Ishikawa (cell line): ENCODE measurements at regions not wholly inside any gene's neighbourhood (a gene's known extent, or its start where the extent isn't known, plus 50 kb on each side); places are given as distances from the start of the nearest gene placed in this dataset.

Experiments used
- EGR1 ChIP-seq: IDR thresholded peaks from 2 replicates; pipeline ENCODE4 v1.6.1; 2012
- FOXM1 ChIP-seq: IDR thresholded peaks from 2 replicates; pipeline ENCODE4 v1.6.1; 2012; ENCODE audit warnings: low read depth, borderline replicate concordance
- RAD21 ChIP-seq: IDR thresholded peaks from 2 replicates; pipeline ENCODE4 v1.6.1; 2012; ENCODE audit warnings: low read depth
- TAF1 ChIP-seq: IDR thresholded peaks from 2 replicates; pipeline ENCODE4 v1.6.1; 2012; ENCODE audit warnings: low read depth, mild to moderate bottlenecking
- YY1 ChIP-seq: IDR thresholded peaks from 2 replicates; pipeline ENCODE4 v1.6.1; 2012; ENCODE audit warnings: low read depth
- TF ChIP-seq, protein P1 (sequence below): IDR thresholded peaks from 2 replicates; pipeline ENCODE4 v1.6.1; 2012
- TF ChIP-seq, protein P2 (sequence below): IDR thresholded peaks from 2 replicates; pipeline ENCODE4 v1.6.1; 2012
- TF ChIP-seq, protein P3 (sequence below): IDR thresholded peaks from 2 replicates; pipeline ENCODE4 v1.6.1; 2012; ENCODE audit warnings: low read depth, mild to moderate bottlenecking

DNA sequence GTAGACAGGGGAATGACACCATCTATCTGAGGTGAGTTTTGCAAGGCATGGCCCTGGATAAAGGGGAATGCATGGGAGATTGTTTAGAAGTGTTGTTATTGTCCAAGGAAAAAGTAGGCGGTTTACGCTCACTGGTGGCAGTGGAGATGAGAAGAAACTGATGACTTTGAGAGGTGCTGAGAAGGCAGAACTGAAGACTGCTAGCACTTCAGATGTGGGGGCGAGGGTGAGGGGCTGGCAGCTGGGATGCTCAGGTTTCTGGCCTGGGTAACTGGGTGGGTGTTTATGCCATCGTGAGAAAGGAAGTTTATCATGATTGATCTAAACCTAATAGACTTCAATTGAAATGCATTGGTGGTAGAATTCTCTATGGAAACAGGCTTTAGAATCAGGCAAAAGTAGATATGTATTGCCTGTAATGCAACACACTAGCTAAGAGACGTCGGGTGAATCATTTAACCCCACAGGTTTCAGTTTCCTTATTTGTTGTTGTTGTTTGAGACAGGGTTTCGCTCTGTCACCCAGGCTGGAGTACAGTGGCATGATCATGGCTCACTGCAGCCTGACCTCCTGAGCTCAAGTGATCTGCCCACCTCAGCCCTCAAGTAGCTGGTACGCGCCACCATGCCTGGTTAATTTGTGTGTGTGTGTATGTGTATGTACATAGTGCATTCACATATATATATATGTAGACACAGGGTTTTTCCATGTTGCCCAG is 123.5 kb downstream of the SLC24A2 start:
- TF ChIP-seq, protein P1, sequence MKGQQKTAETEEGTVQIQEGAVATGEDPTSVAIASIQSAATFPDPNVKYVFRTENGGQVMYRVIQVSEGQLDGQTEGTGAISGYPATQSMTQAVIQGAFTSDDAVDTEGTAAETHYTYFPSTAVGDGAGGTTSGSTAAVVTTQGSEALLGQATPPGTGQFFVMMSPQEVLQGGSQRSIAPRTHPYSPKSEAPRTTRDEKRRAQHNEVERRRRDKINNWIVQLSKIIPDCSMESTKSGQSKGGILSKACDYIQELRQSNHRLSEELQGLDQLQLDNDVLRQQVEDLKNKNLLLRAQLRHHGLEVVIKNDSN = no peak
- TF ChIP-seq TAF1 = no peak
- no peak for TF ChIP-seq EGR1
- TF ChIP-seq RAD21 = no peak
- TF ChIP-seq, protein P2, sequence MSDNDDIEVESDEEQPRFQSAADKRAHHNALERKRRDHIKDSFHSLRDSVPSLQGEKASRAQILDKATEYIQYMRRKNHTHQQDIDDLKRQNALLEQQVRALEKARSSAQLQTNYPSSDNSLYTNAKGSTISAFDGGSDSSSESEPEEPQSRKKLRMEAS = no peak
- TF ChIP-seq, protein P3, sequence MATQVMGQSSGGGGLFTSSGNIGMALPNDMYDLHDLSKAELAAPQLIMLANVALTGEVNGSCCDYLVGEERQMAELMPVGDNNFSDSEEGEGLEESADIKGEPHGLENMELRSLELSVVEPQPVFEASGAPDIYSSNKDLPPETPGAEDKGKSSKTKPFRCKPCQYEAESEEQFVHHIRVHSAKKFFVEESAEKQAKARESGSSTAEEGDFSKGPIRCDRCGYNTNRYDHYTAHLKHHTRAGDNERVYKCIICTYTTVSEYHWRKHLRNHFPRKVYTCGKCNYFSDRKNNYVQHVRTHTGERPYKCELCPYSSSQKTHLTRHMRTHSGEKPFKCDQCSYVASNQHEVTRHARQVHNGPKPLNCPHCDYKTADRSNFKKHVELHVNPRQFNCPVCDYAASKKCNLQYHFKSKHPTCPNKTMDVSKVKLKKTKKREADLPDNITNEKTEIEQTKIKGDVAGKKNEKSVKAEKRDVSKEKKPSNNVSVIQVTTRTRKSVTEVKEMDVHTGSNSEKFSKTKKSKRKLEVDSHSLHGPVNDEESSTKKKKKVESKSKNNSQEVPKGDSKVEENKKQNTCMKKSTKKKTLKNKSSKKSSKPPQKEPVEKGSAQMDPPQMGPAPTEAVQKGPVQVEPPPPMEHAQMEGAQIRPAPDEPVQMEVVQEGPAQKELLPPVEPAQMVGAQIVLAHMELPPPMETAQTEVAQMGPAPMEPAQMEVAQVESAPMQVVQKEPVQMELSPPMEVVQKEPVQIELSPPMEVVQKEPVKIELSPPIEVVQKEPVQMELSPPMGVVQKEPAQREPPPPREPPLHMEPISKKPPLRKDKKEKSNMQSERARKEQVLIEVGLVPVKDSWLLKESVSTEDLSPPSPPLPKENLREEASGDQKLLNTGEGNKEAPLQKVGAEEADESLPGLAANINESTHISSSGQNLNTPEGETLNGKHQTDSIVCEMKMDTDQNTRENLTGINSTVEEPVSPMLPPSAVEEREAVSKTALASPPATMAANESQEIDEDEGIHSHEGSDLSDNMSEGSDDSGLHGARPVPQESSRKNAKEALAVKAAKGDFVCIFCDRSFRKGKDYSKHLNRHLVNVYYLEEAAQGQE = no peak
- no peak for TF ChIP-seq YY1
- no peak for TF ChIP-seq FOXM1
